AG09309 (cell line): ENCODE measurements at regions not wholly inside any gene's neighbourhood (a gene's known extent, or its start where the extent isn't known, plus 50 kb on each side); places are given as distances from the start of the nearest gene placed in this dataset.

Source experiments
- DNase-seq: peaks from one replicate; pipeline ENCODE4 v3.0.0-alpha.2; 2010; ENCODE audit warnings: low read depth
- H3K4me3 ChIP-seq: 2 replicates; pipeline ENCODE4 v1.5.1; 2011; ENCODE audit warnings: mild to moderate bottlenecking, low read depth, low read length, moderate library complexity; ENCODE audit not compliant: control insufficient read depth
- TF ChIP-seq, protein P1 (sequence below): IDR thresholded peaks from 2 replicates; pipeline ENCODE4 v1.5.1; 2011; ENCODE audit warnings: mild to moderate bottlenecking, low read depth, low read length, inconsistent platforms; ENCODE audit not compliant: insufficient read depth, control insufficient read depth; ENCODE audit errors: missing control alignments

DNA sequence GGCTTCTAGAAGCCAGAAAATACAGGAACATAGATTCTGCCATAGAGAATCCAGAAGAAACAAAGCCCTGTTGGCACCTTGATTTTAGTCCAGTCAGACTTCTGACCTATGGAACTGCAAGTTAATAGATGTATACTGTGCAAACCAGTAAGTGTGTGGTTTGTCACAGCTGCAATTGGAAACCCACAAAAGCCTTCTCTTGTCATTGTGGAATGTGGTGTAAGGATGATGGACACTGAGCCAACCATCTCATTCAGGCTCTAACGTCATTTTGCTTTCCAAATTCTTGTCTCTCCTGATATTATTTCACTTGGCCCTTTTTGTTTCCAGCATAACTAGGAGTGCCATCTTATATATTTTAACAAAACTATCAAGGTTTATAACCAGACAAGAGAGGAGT lies 369.5 kb upstream of the SMIM21 start:
- TF ChIP-seq, protein P1, sequence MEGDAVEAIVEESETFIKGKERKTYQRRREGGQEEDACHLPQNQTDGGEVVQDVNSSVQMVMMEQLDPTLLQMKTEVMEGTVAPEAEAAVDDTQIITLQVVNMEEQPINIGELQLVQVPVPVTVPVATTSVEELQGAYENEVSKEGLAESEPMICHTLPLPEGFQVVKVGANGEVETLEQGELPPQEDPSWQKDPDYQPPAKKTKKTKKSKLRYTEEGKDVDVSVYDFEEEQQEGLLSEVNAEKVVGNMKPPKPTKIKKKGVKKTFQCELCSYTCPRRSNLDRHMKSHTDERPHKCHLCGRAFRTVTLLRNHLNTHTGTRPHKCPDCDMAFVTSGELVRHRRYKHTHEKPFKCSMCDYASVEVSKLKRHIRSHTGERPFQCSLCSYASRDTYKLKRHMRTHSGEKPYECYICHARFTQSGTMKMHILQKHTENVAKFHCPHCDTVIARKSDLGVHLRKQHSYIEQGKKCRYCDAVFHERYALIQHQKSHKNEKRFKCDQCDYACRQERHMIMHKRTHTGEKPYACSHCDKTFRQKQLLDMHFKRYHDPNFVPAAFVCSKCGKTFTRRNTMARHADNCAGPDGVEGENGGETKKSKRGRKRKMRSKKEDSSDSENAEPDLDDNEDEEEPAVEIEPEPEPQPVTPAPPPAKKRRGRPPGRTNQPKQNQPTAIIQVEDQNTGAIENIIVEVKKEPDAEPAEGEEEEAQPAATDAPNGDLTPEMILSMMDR: no peak
- H3K4me3 ChIP-seq: no peak overlapping the region
- no peak for DNase-seq

- no peak overlapping the region for H3K4me3 ChIP-seq
- TF ChIP-seq, protein P1: no peak
- no peak for DNase-seq
Observed at GRCh38 chr18:75790796-75791195, 363.3 kb upstream of the SMIM21 start.

DNA sequence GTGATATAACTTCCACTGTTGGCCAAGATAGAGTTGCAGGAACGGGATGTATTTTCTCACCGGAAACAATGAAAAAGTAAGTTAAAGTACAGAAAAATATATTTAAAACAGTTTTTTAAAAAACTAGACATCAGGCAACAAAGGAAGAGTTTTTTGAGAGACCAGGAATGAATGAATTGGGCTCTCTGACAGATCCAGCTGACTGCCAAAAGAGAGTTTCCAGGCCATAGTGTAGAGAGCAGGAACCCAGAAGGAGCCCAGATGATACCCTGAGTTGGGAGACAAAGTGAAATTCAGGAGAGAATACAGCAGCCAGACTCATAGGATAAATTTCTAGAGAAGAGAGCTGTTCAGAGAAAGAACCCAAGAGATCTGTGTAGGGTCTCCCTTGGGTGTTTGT lies 362.6 kb upstream of the SMIM21 start:
- DNase-seq: no peak
- no peak overlapping the region for H3K4me3 ChIP-seq
- TF ChIP-seq, protein P1: no peak

GRCh38 chr18:75785834-75786233 lies 358.3 kb upstream of the SMIM21 start:
- no peak for DNase-seq
- TF ChIP-seq, protein P1: no peak
- H3K4me3 ChIP-seq: no peak overlapping the region

DNA sequence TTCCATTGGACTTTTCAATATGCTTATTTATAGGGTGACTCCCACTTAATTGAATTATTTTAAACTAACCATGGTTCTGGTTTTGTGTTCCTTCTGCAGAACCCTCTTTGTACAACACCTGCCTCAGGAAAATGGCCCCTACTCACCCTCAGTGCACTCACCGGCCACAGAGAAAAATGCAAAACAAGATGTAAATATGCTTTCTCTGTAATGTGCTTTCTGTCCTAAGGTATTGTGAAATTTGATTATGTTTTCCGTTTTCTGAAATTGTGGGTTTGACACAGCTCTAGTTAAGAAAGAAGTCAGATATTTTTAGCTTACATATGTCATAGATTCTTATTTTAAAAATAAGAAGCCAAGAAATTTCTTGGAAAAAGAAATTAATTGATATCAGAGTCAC lies 357.7 kb upstream of the SMIM21 start:
- no peak overlapping the region for H3K4me3 ChIP-seq
- no peak for DNase-seq
- TF ChIP-seq, protein P1: no peak

DNA sequence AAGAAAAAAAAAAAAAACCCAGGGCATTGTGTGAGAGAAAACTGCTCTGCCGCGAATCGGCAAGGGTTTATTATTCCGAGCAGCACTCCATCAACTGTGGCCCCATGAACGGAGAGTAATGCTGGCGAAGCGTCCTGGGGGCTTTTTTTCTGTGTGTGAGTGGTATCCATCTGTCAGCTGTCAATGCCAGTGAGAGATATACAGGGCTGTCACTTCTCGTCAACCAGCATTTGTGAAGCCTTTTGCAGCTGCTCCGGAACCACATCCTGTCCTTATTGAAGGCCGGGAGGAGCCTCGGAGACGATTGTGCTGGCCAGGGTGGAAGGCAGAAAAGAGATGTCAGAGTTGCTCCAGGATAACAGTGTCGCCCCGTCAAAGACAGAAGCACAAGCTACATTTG lies 356.9 kb upstream of the SMIM21 start:
- H3K4me3 ChIP-seq: no peak overlapping the region
- TF ChIP-seq, protein P1: no peak
- DNase-seq: no peak
